K562 (cell line): ENCODE measurements at regions not wholly inside any gene's neighbourhood (a gene's known extent, or its start where the extent isn't known, plus 50 kb on each side); places are given as distances from the start of the nearest gene placed in this dataset.

Source experiments
- ATAC-seq: fragments of 200-7000 bp; cut with Tn5 transposase; 3 replicates; pipeline ENCODE4 v1.9.1; 2020; ENCODE audit warnings: moderate library complexity
- BruUV-seq: library from RNA; stranded (reverse); fragments of 400-500 nt; replicated peaks from 2 replicates; lab custom pipeline; 2021; lab: Mats Ljungman, UMichigan
- CTCF ChIA-PET: fragments of 300-600 bp; formaldehyde crosslinking; extraction: SDS; loops from one replicate; lab custom pipeline; 2021; ENCODE audit warnings: low intra/inter-chr PET ratio; lab: Yijun Ruan, JAX
- POLR2A ChIA-PET: fragments of 300-600, 350-650 bp; sonication (Branson Sonifier 250); formaldehyde crosslinking; extraction: SDS; loops from one replicate; lab custom pipeline; 2021; ENCODE audit warnings: antibody characterized with exemption, inconsistent platforms; lab: Yijun Ruan, JAX
- DNase-seq, 4 experiments: peaks; one replicate each; pipeline versions ENCODE4 v3.0.0 to v3.0.0-alpha.2; 2011 to 2018; ENCODE audit warnings: low spot score in 3 of 4, mixed read lengths in 3 of 4; ENCODE audit errors: extremely low read depth in 1 of 4
- FAIRE-seq: peaks from 2 replicates; lab custom pipeline; 2011; peaks lifted over from hg19 to GRCh38; lab: Jason Lieb, UNC
- H2AFZ ChIP-seq: 2 replicates; pipeline ENCODE4 v1.6.0; 2011; ENCODE audit warnings: low read depth, low read length, control low read depth, inconsistent platforms
- H3K27ac ChIP-seq: fragments of 200-600 bp; 3 replicates; pipeline ENCODE4 v1.8.0; 2011; ENCODE audit warnings: low read depth, mild to moderate bottlenecking, control low read depth, inconsistent platforms, low read length, moderate library complexity, mixed read lengths; ENCODE audit errors: extremely low read depth
- H3K27me3 ChIP-seq, 2 experiments: fragments of 300-600 bp in 1 of 2; 2 replicates in 1 of 2; 3 replicates in 1 of 2; pipeline versions ENCODE4 v1.6.0 to v1.8.0; 2011; ENCODE audit warnings: inconsistent platforms in 2 of 2, low read length in 2 of 2, mild to moderate bottlenecking in 1 of 2, mixed read lengths in 1 of 2, moderate library complexity in 1 of 2; ENCODE audit not compliant: control insufficient read depth in 2 of 2, insufficient read depth in 2 of 2
- H3K36me3 ChIP-seq: fragments of 300-600 bp; 3 replicates; pipeline ENCODE4 v1.8.0; 2011; ENCODE audit warnings: mild to moderate bottlenecking, low read length, inconsistent platforms; ENCODE audit not compliant: control insufficient read depth, insufficient read depth
- H3K4me1 ChIP-seq, 2 experiments: fragments of 200-600 bp in 1 of 2; replicated peaks in 1 of 2; 2 replicates in 1 of 2; 3 replicates in 1 of 2; pipeline versions ENCODE4 v1.5.1 to v1.8.0; 2011; ENCODE audit warnings: inconsistent platforms in 2 of 2, low read length in 2 of 2, mild to moderate bottlenecking in 1 of 2, mixed read lengths in 1 of 2, moderate library complexity in 1 of 2; ENCODE audit not compliant: control insufficient read depth in 2 of 2, insufficient read depth in 2 of 2
- H3K4me2 ChIP-seq: 2 replicates; pipeline ENCODE4 v1.6.1; 2011; ENCODE audit warnings: low read length, control low read depth, inconsistent platforms, mixed read lengths; ENCODE audit not compliant: insufficient read depth
- H3K4me3 ChIP-seq: fragments of 200-600 bp; sonication (generic), shearing (Covaris generic); 2 replicates; pipeline ENCODE4 v1.5.1; 2016; ENCODE audit warnings: control low read depth, inconsistent platforms
- H3K79me2 ChIP-seq: fragments of 200-600 bp; 3 replicates; pipeline ENCODE4 v1.8.0; 2011; ENCODE audit warnings: low read length, inconsistent platforms; ENCODE audit not compliant: control insufficient read depth, insufficient read depth
- H3K9ac ChIP-seq, 2 experiments: 2 replicates each; pipeline versions ENCODE4 v1.6.0 to v1.6.1; 2011; ENCODE audit warnings: low read depth in 2 of 2, low read length in 2 of 2, control low read depth in 1 of 2, inconsistent platforms in 1 of 2, mild to moderate bottlenecking in 1 of 2, mixed read lengths in 1 of 2; ENCODE audit not compliant: insufficient read depth in 1 of 2
- H3K9me1 ChIP-seq: one replicate; pipeline ENCODE4 v1.6.0; 2011; ENCODE audit warnings: inconsistent platforms, mild to moderate bottlenecking, low read length, moderate library complexity; ENCODE audit not compliant: control insufficient read depth, insufficient read depth
- H3K9me3 ChIP-seq: replicated peaks from 2 replicates; pipeline ENCODE4 v1.5.1; 2011; ENCODE audit warnings: low read depth, low read length, inconsistent platforms; ENCODE audit not compliant: control insufficient read depth, insufficient read depth
- H4K20me1 ChIP-seq: replicated peaks from 2 replicates; pipeline ENCODE4 v1.6.1; 2011; ENCODE audit warnings: low read length, inconsistent platforms, mixed read lengths; ENCODE audit not compliant: control insufficient read depth, insufficient read depth
- ADNP ChIP-seq: fragments of 200-800 bp; sonication (Bioruptor generic); IDR thresholded peaks from 2 replicates; pipeline ENCODE4 v1.6.1; 2016; ENCODE audit warnings: missing genetic modification characterization, missing compliant biosample characterization
- BCL6 ChIP-seq: fragments of 250-450 bp; sonication (Bioruptor Pico); IDR thresholded peaks from 2 replicates; pipeline ENCODE4 v1.4.0; 2020
- CBX8 ChIP-seq: fragments of 200-600 bp; sonication (generic); IDR thresholded peaks from 2 replicates; pipeline ENCODE4 v1.6.1; 2012; ENCODE audit warnings: borderline replicate concordance, mixed run types, low read depth, mild to moderate bottlenecking, moderate library complexity, mixed read lengths, low read length, control low read depth, inconsistent platforms; ENCODE audit not compliant: poor library complexity, severe bottlenecking; ENCODE audit errors: extremely low read depth
- DPF2 ChIP-seq: fragments of 450-650 bp; IDR thresholded peaks from 2 replicates; pipeline ENCODE4 v1.6.1; 2016
- GABPB1 ChIP-seq: sonication (generic); formaldehyde crosslinking; IDR thresholded peaks from 2 replicates; pipeline ENCODE4 v1.8.0; 2022; ENCODE audit warnings: mild to moderate bottlenecking, missing genetic modification reagents
- NR0B1 ChIP-seq: fragments of 450-650 bp; IDR thresholded peaks from one replicate; pipeline ENCODE4 v1.6.1; 2018; ENCODE audit warnings: mild to moderate bottlenecking, moderate library complexity; ENCODE audit not compliant: partially characterized antibody
- SMARCB1 ChIP-seq: IDR thresholded peaks from 2 replicates; pipeline ENCODE4 v1.6.1; 2011; ENCODE audit warnings: improper control_type of control experiment, low read depth; ENCODE audit not compliant: insufficient read length
- ZBTB33 ChIP-seq: sonication (generic); formaldehyde crosslinking; IDR thresholded peaks from 2 replicates; pipeline ENCODE4 v1.8.1; 2023; ENCODE audit warnings: mild to moderate bottlenecking, missing genetic modification reagents
- ZBTB5 ChIP-seq: fragments of 450-650 bp; IDR thresholded peaks from 2 replicates; pipeline ENCODE4 v1.6.1; 2017; ENCODE audit warnings: antibody characterized with exemption
- ZHX1 ChIP-seq: fragments of 150-350 bp; conservative IDR thresholded peaks from 2 replicates; pipeline ENCODE4 v1.6.1; 2014; ENCODE audit warnings: low read length
- ZNF133 ChIP-seq: fragments of 250-450 bp; sonication (Bioruptor Pico); IDR thresholded peaks from 2 replicates; pipeline ENCODE4 v1.4.0; 2020; ENCODE audit warnings: mild to moderate bottlenecking
- ZNF668 ChIP-seq: fragments of 250-450 bp; sonication (Bioruptor Pico); IDR thresholded peaks from 2 replicates; pipeline ENCODE4 v1.8.0; 2022; ENCODE audit warnings: mild to moderate bottlenecking, inconsistent platforms
- WGBS: fragments of 100-300 bp; shearing (Covaris generic); methylation state at CpG from one replicate; pipeline ENCODE4 v1.1.6; 2016; ENCODE audit warnings: low coverage, mixed read lengths; ENCODE audit not compliant: insufficient coverage; ENCODE audit errors: missing lambda C conversion rate; 5-methylcytosine and 5-hydroxymethylcytosine counted together
- in situ Hi-C: fragments of 300-500 bp; cut with MboI; formaldehyde crosslinking; loops from 4 replicates; pipeline ENCODE4 v1.15.0; 2018; ENCODE audit warnings: inconsistent platforms, mixed read lengths
- intact Hi-C: fragments of 100-400 bp; cut with micrococcal nuclease; formaldehyde crosslinking; loops from 2 replicates; pipeline ENCODE4 v1.14.2; 2022

- Histone ChIP-seq H3K4me3 (no peak overlapping the region), H3K4me2 (no peak overlapping the region), H4K20me1 (no peaks in the 10 kb centered on the region), H2AFZ (peak overlapping the region; percentile 84), H3K9me3 (no peaks in the 10 kb centered on the region), H3K27me3 (no peaks in the 10 kb centered on the region), H3K27ac (peak overlapping the region; percentile 64), H3K9ac (peak overlapping the region in 1 of 2 experiments; percentile 29; a peak in 2 of 4 replicates), H3K79me2 (no peaks in the 10 kb centered on the region), H3K36me3 (no peaks in the 10 kb centered on the region; the same call in 2 of the 3 replicates), H3K9me1 (no peaks in the 10 kb centered on the region), H3K4me1 (peaks cover 17 to 22% of the 10 kb centered on the region in 2 experiments)
- TF ChIP-seq GABPB1 (CRISPR knock-in tag): no peak
- no peak for TF ChIP-seq CBX8
- TF ChIP-seq ZBTB5: no peak
- no peak for TF ChIP-seq BCL6 (CRISPR knock-in tag)
- no peak for TF ChIP-seq ZBTB33 (CRISPR knock-in tag)
- TF ChIP-seq ZNF133: no peak
- 0 out of 2 replicates have a peak, but pooled peaks have one; percentile 24 for TF ChIP-seq DPF2
- TF ChIP-seq SMARCB1: peak; percentile 56
- no peak for TF ChIP-seq ZHX1
- no peak for TF ChIP-seq ZNF668 (CRISPR knock-in tag)
- no peak for TF ChIP-seq ADNP (tag)
- no peak for TF ChIP-seq NR0B1
- WGBS: 9% methylated on average over 1 of the region's 1 CpG
- intact Hi-C loops: loop anchor here (2.0 to 10.0 kb wide), 4 partner anchors 40 to 1163 kb away; partner anchors contain the start of genes CDK6 and MTERF1
- peak; percentile 9; the same call in 1 of the 3 replicates for ATAC-seq
- no peak for FAIRE-seq
- CTCF ChIA-PET: no interaction called here
- no TSS peak for BruUV-seq
- DNase-seq: no peak
- in situ Hi-C loops: no loop called here
- POLR2A ChIA-PET: interaction anchor here (0.6 to 1.5 kb wide), 2 partner anchors 430 to 1168 kb away, joined by 3 read pairs; no protein-coding TSS in a partner anchor
Observed at GRCh38 chr7:93047514-93048099, 70.2 kb downstream of the SAMD9 start.
